B cell (primary cell): ENCODE measurements at regions not wholly inside any gene's neighbourhood (a gene's known extent, or its start where the extent isn't known, plus 50 kb on each side); places are given as distances from the start of the nearest gene placed in this dataset.

Experiments used
- ATAC-seq: fragments of 200-7000 bp; cut with Tn5 transposase; one replicate; pipeline ENCODE4 v1.10.0; 2021; ENCODE audit warnings: low read depth, mild to moderate bottlenecking, moderate number of reproducible peaks, moderate library complexity
- CTCF ChIA-PET: fragments of 350-600 bp; sonication (Branson Sonifier 250); formaldehyde crosslinking; loops from one replicate; lab custom pipeline; 2021; ENCODE audit warnings: antibody characterized with exemption, inconsistent platforms; lab: Charles Lee
- POLR2A ChIA-PET: fragments of 350-600 bp; sonication (Branson Sonifier 250); formaldehyde crosslinking; loops from one replicate; lab custom pipeline; 2021; ENCODE audit warnings: antibody characterized with exemption; lab: Charles Lee
- DNase-seq: peaks from one replicate; pipeline ENCODE4 v3.0.0; 2013
- H2AFZ ChIP-seq: 2 replicates; pipeline ENCODE4 v1.6.1; 2012; ENCODE audit warnings: mild to moderate bottlenecking, low read depth, low read length; ENCODE audit not compliant: insufficient read depth, poor library complexity, severe bottlenecking
- H3K27ac ChIP-seq, 2 donors: 1 replicate in 1 of 2; 2 replicates in 1 of 2; pipeline ENCODE4 v1.5.1; 2012 to 2013; ENCODE audit warnings: low read length in 2 of 2, mild to moderate bottlenecking in 2 of 2, moderate library complexity in 1 of 2
- H3K27me3 ChIP-seq, 4 experiments: fragments of 200-600 bp in 1 of 4; sonication (generic) in 1 of 4; replicated peaks in 1 of 4; 1 replicate in 2 of 4; 2 replicates in 2 of 4; pipeline versions ENCODE4 v1.6.1 to v1.7.0; 2013 to 2016; ENCODE audit warnings: low read length in 3 of 4, mild to moderate bottlenecking in 2 of 4, mixed read lengths in 1 of 4, moderate library complexity in 1 of 4; ENCODE audit not compliant: insufficient read depth in 4 of 4, control insufficient read depth in 3 of 4; ENCODE audit errors: control extremely low read depth in 1 of 4
- H3K36me3 ChIP-seq, 2 experiments: replicated peaks in 1 of 2; 1 replicate in 1 of 2; 2 replicates in 1 of 2; pipeline versions ENCODE4 v1.6.1 to v1.7.1; 2013; ENCODE audit warnings: low read length in 1 of 2; ENCODE audit not compliant: insufficient read depth in 2 of 2, control insufficient read depth in 1 of 2; ENCODE audit errors: control extremely low read depth in 1 of 2, extremely low read depth in 1 of 2
- H3K4me1 ChIP-seq, 2 donors: fragments of 200-600 bp in 1 of 2; sonication (generic) in 1 of 2; 1 replicate in 1 of 2; 2 replicates in 1 of 2; pipeline versions ENCODE4 v1.5.1 to v1.6.1; 2013 to 2017; ENCODE audit warnings: low read length in 2 of 2; ENCODE audit not compliant: control insufficient read depth in 2 of 2, insufficient read depth in 2 of 2
- H3K4me2 ChIP-seq: replicated peaks from 2 replicates; pipeline ENCODE3; 2012; ENCODE audit warnings: mild to moderate bottlenecking, low read depth, low read length; ENCODE audit not compliant: poor library complexity, severe bottlenecking
- H3K4me3 ChIP-seq, 5 experiments: fragments of 200-600 bp in 1 of 5; sonication (generic) in 1 of 5; 1 replicate in 3 of 5; 2 replicates in 2 of 5; pipeline versions ENCODE4 v1.5.1 to v1.7.0; 2011 to 2016; ENCODE audit warnings: low read length in 4 of 5, mild to moderate bottlenecking in 4 of 5, low read depth in 2 of 5, control low read depth in 1 of 5, moderate library complexity in 1 of 5; ENCODE audit not compliant: insufficient read depth in 1 of 5; ENCODE audit errors: control extremely low read depth in 1 of 5, extremely low read depth in 1 of 5
- H3K79me2 ChIP-seq: fragments of 200-600 bp; sonication (generic); one replicate; pipeline ENCODE4 v1.6.0; 2016; ENCODE audit warnings: low read length; ENCODE audit not compliant: control insufficient read depth, insufficient read depth
- H3K9ac ChIP-seq: fragments of 200-600 bp; sonication (generic); 2 replicates; pipeline ENCODE4 v1.6.1; 2017; ENCODE audit warnings: mild to moderate bottlenecking, low read length, moderate library complexity
- H3K9me3 ChIP-seq, 3 donors: one replicate each; pipeline versions ENCODE4 v1.6.1 to v1.7.1; 2013; ENCODE audit warnings: low read length in 2 of 3; ENCODE audit not compliant: control insufficient read depth in 2 of 3, insufficient read depth in 1 of 3; ENCODE audit errors: control extremely low read depth in 1 of 3
- H4K20me1 ChIP-seq: 2 replicates; pipeline ENCODE4 v1.6.0; 2012; ENCODE audit warnings: mild to moderate bottlenecking, low read length; ENCODE audit not compliant: insufficient read depth, control insufficient read depth, poor library complexity, severe bottlenecking
- H3K27ac Mint-ChIP-seq: one replicate; pipeline ENCODE4 v1.8.0; 2021; ENCODE audit warnings: mixed read lengths
- H3K27me3 Mint-ChIP-seq: one replicate; pipeline ENCODE4 v1.8.0; 2021; ENCODE audit warnings: mixed read lengths
- H3K4me1 Mint-ChIP-seq: one replicate; pipeline ENCODE4 v1.8.0; 2021; ENCODE audit warnings: mixed read lengths
- H3K4me3 Mint-ChIP-seq: one replicate; pipeline ENCODE4 v1.8.0; 2021; ENCODE audit warnings: mixed read lengths
- H3K9me3 Mint-ChIP-seq: one replicate; pipeline ENCODE4 v1.8.0; 2022; ENCODE audit warnings: mixed read lengths; ENCODE audit not compliant: insufficient read depth
- EZH2 ChIP-seq: IDR thresholded peaks from 2 replicates; pipeline ENCODE4 v1.6.1; 2012; ENCODE audit warnings: borderline replicate concordance, low read depth, mild to moderate bottlenecking, moderate library complexity, low read length; ENCODE audit not compliant: insufficient read depth, poor library complexity, severe bottlenecking
- WGBS: methylation state at CpG from one replicate; pipeline ENCODE4 v1.1.5; 2013; ENCODE audit warnings: missing lambda C conversion rate; ENCODE audit not compliant: insufficient coverage; 5-methylcytosine and 5-hydroxymethylcytosine counted together
- intact Hi-C: fragments of 100-400 bp; cut with micrococcal nuclease; formaldehyde crosslinking; loops from one replicate; pipeline ENCODE4 v1.10.0; 2022
- TF ChIP-seq, protein P1 (sequence below): fragments of 200-600 bp; IDR thresholded peaks from one replicate; pipeline ENCODE4 v1.8.0; 2022; ENCODE audit warnings: antibody characterized with exemption, mild to moderate bottlenecking

- no peaks in the 10 kb centered on the region for H3K4me1 ChIP-seq
- H3K9me3 ChIP-seq, result no peaks in the 10 kb centered on the region
- no peak overlapping the region for H3K4me3 Mint-ChIP-seq
- CTCF ChIA-PET, result no interaction called here
- POLR2A ChIA-PET, result no interaction called here
- no peaks in the 10 kb centered on the region for H3K9me3 Mint-ChIP-seq
- 100% methylated on average over 1 of the region's 2 CpGs for WGBS
- intact Hi-C loops, result no loop called here
- H3K27me3 ChIP-seq, result no peaks in the 10 kb centered on the region
- no peaks in the 10 kb centered on the region for H3K36me3 ChIP-seq
- H3K27me3 Mint-ChIP-seq, result no peaks in the 10 kb centered on the region
- H3K79me2 ChIP-seq, result no peaks in the 10 kb centered on the region
- no peak overlapping the region for H3K4me3 ChIP-seq
- ATAC-seq, result no peak
- H3K27ac ChIP-seq, result no peak overlapping the region
- H2AFZ ChIP-seq, result no peak overlapping the region
- H3K27ac Mint-ChIP-seq, result no peak overlapping the region
- H3K9ac ChIP-seq, result no peak overlapping the region
- no peak overlapping the region for H3K4me2 ChIP-seq
- DNase-seq, result no peak
- no peaks in the 10 kb centered on the region for H3K4me1 Mint-ChIP-seq
- H4K20me1 ChIP-seq, result no peaks in the 10 kb centered on the region
- no peak for TF ChIP-seq EZH2
- TF ChIP-seq, protein P1, sequence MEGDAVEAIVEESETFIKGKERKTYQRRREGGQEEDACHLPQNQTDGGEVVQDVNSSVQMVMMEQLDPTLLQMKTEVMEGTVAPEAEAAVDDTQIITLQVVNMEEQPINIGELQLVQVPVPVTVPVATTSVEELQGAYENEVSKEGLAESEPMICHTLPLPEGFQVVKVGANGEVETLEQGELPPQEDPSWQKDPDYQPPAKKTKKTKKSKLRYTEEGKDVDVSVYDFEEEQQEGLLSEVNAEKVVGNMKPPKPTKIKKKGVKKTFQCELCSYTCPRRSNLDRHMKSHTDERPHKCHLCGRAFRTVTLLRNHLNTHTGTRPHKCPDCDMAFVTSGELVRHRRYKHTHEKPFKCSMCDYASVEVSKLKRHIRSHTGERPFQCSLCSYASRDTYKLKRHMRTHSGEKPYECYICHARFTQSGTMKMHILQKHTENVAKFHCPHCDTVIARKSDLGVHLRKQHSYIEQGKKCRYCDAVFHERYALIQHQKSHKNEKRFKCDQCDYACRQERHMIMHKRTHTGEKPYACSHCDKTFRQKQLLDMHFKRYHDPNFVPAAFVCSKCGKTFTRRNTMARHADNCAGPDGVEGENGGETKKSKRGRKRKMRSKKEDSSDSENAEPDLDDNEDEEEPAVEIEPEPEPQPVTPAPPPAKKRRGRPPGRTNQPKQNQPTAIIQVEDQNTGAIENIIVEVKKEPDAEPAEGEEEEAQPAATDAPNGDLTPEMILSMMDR, result no peak
These were observed 287.0 kb upstream of the COX7C start for GRCh38 chr5:86330736-86331135.

- ChIA-PET CTCF (no interaction called here), POLR2A (no interaction called here)
- H3K4me1 Mint-ChIP-seq, result no peaks in the 10 kb centered on the region
- H3K9me3 ChIP-seq, result peaks cover 0 to 3% (median 0%) of the 10 kb centered on the region in 3 donors
- no CpG with 5 or more reads among the region's 1 CpG for WGBS
- H3K27me3 Mint-ChIP-seq, result no peaks in the 10 kb centered on the region
- H3K4me3 Mint-ChIP-seq, result no peak overlapping the region
- TF ChIP-seq EZH2, result no peak
- TF ChIP-seq, protein P1, result no peak
- H3K4me2 ChIP-seq, result no peak overlapping the region
- no peak for ATAC-seq
- intact Hi-C loops, result no loop called here
- no peak overlapping the region for H3K27ac Mint-ChIP-seq
- H3K27me3 ChIP-seq, result no peaks in the 10 kb centered on the region
- H3K9me3 Mint-ChIP-seq, result no peaks in the 10 kb centered on the region
- H2AFZ ChIP-seq, result no peak overlapping the region
- H4K20me1 ChIP-seq, result no peaks in the 10 kb centered on the region
- H3K79me2 ChIP-seq, result no peaks in the 10 kb centered on the region
- no peaks in the 10 kb centered on the region for H3K36me3 ChIP-seq
- no peaks in the 10 kb centered on the region for H3K4me1 ChIP-seq
- no peak overlapping the region for H3K27ac ChIP-seq
- no peak for DNase-seq
- no peak overlapping the region for H3K9ac ChIP-seq
- no peak overlapping the region for H3K4me3 ChIP-seq
These were observed 284.9 kb upstream of the COX7C start for GRCh38 chr5:86332851-86333250.
